Endothelial cell of umbilical vein (primary cell): ENCODE measurements at regions not wholly inside any gene's neighbourhood (a gene's known extent, or its start where the extent isn't known, plus 50 kb on each side); places are given as distances from the start of the nearest gene placed in this dataset.

Source experiments
- BruUV-seq: library from RNA; stranded (reverse); fragments of 400-500 nt; replicated peaks from 2 replicates; lab custom pipeline; 2021; lab: Mats Ljungman, UMichigan
- CTCF ChIA-PET: fragments of 300-600, 350-600 bp; sonication (Branson Sonifier 250); formaldehyde crosslinking; loops from one replicate; lab custom pipeline; 2021; ENCODE audit warnings: antibody characterized with exemption, inconsistent platforms; lab: Charles Lee
- POLR2A ChIA-PET: fragments of 300-600, 350-600 bp; sonication (Branson Sonifier 250); formaldehyde crosslinking; loops from one replicate; lab custom pipeline; 2021; ENCODE audit warnings: antibody characterized with exemption, inconsistent platforms; lab: Charles Lee
- DNase-seq: peaks from one replicate; pipeline ENCODE4 v3.0.0-alpha.2; 2011; ENCODE audit warnings: low read depth, low spot score
- FAIRE-seq: peaks from 2 replicates; lab custom pipeline; 2011; peaks lifted over from hg19 to GRCh38; lab: Jason Lieb, UNC
- H2AFZ ChIP-seq: 2 replicates; pipeline ENCODE4 v1.6.0; 2012; ENCODE audit warnings: low read depth, low read length, control low read depth, inconsistent platforms
- H3K27ac ChIP-seq: 2 replicates; pipeline ENCODE4 v1.5.1; 2011; ENCODE audit warnings: low read depth, mild to moderate bottlenecking, control low read depth, low read length, moderate library complexity; ENCODE audit not compliant: insufficient read depth
- H3K27me3 ChIP-seq, 2 experiments: 2 replicates each; pipeline versions ENCODE4 v1.6.0 to v1.6.1; 2011; ENCODE audit warnings: low read length in 2 of 2, mixed read lengths in 1 of 2; ENCODE audit not compliant: control insufficient read depth in 2 of 2, insufficient read depth in 2 of 2
- H3K36me3 ChIP-seq, 2 experiments: 2 replicates in 1 of 2; 3 replicates in 1 of 2; pipeline ENCODE4 v1.5.1; 2011; ENCODE audit warnings: low read length in 2 of 2, mild to moderate bottlenecking in 1 of 2, moderate library complexity in 1 of 2; ENCODE audit not compliant: control insufficient read depth in 2 of 2, insufficient read depth in 2 of 2; ENCODE audit errors: extremely low read depth in 1 of 2
- H3K4me1 ChIP-seq: 3 replicates; pipeline ENCODE4 v1.5.1; 2011; ENCODE audit warnings: mild to moderate bottlenecking, low read length; ENCODE audit not compliant: control insufficient read depth, insufficient read depth; ENCODE audit errors: extremely low read depth
- H3K4me2 ChIP-seq: 2 replicates; pipeline ENCODE4 v1.6.1; 2011; ENCODE audit warnings: low read length, control low read depth, mixed read lengths; ENCODE audit not compliant: insufficient read depth
- H3K4me3 ChIP-seq, 3 experiments: fragments of 200-600 bp in 1 of 3; sonication (generic), shearing (Covaris generic) in 1 of 3; replicated peaks in 1 of 3; 2 replicates each; pipeline ENCODE4 v1.5.1; 2011 to 2016; ENCODE audit warnings: control low read depth in 3 of 3, low read length in 3 of 3, mild to moderate bottlenecking in 2 of 3, inconsistent platforms in 1 of 3, low read depth in 1 of 3, moderate library complexity in 1 of 3; ENCODE audit not compliant: insufficient read depth in 1 of 3
- H3K79me2 ChIP-seq: 2 replicates; pipeline ENCODE4 v1.6.0; 2012; ENCODE audit warnings: low read length, inconsistent platforms; ENCODE audit not compliant: control insufficient read depth, insufficient read depth
- H3K9ac ChIP-seq: replicated peaks from 2 replicates; pipeline ENCODE3; 2011; ENCODE audit warnings: low read length, control low read depth; ENCODE audit not compliant: insufficient read depth; ENCODE audit errors: extremely low read depth
- H3K9me1 ChIP-seq: replicated peaks from 3 replicates; pipeline ENCODE4 v1.6.0; 2011; ENCODE audit warnings: mild to moderate bottlenecking, low read length; ENCODE audit not compliant: control insufficient read depth, insufficient read depth; ENCODE audit errors: extremely low read depth
- H3K9me3 ChIP-seq: replicated peaks from 2 replicates; pipeline ENCODE4 v1.5.1; 2012; ENCODE audit warnings: low read length, inconsistent platforms; ENCODE audit not compliant: control insufficient read depth, insufficient read depth
- H4K20me1 ChIP-seq: replicated peaks from 2 replicates; pipeline ENCODE3; 2011; ENCODE audit warnings: mild to moderate bottlenecking, low read length; ENCODE audit not compliant: control insufficient read depth, insufficient read depth; ENCODE audit errors: extremely low read depth
- CTCF ChIP-seq, 2 donors: IDR thresholded peaks; 1 replicate in 1 of 2; 2 replicates in 1 of 2; pipeline ENCODE4 v1.5.1; 2011; ENCODE audit warnings: low read length in 2 of 2, mild to moderate bottlenecking in 2 of 2, moderate library complexity in 2 of 2, control low read depth in 1 of 2, inconsistent platforms in 1 of 2, low read depth in 1 of 2; ENCODE audit not compliant: insufficient read depth in 1 of 2; ENCODE audit errors: extremely low read depth in 1 of 2
- EZH2 ChIP-seq: IDR thresholded peaks from 2 replicates; pipeline ENCODE4 v1.6.1; 2012; ENCODE audit warnings: borderline replicate concordance, low read depth, mild to moderate bottlenecking, moderate library complexity, low read length, inconsistent platforms; ENCODE audit not compliant: severe bottlenecking
- FOS ChIP-seq: IDR thresholded peaks from 2 replicates; pipeline ENCODE4 v1.6.1; 2011; ENCODE audit warnings: mild to moderate bottlenecking, low read length, moderate library complexity, borderline replicate concordance; ENCODE audit not compliant: insufficient read depth
- GATA2 ChIP-seq: IDR thresholded peaks from 2 replicates; pipeline ENCODE4 v1.7.0; 2011; ENCODE audit warnings: low read depth, mild to moderate bottlenecking, moderate library complexity, mixed read lengths, low read length; ENCODE audit not compliant: insufficient read length, insufficient read depth
- JUN ChIP-seq: IDR thresholded peaks from 2 replicates; pipeline ENCODE4 v1.6.1; 2011; ENCODE audit warnings: borderline replicate concordance, low read depth; ENCODE audit not compliant: insufficient read length, insufficient read depth
- MAX ChIP-seq: IDR thresholded peaks from 2 replicates; pipeline ENCODE4 v1.6.1; 2011; ENCODE audit not compliant: insufficient read depth, insufficient read length
- MYC ChIP-seq: IDR thresholded peaks from one replicate; pipeline ENCODE4 v1.6.1; 2011; ENCODE audit warnings: mild to moderate bottlenecking, low read depth, low read length
- POLR2A ChIP-seq: IDR thresholded peaks from 2 replicates; pipeline ENCODE4 v1.6.1; 2012; ENCODE audit warnings: low read depth, mild to moderate bottlenecking, control low read depth, low read length
- POLR2AphosphoS5 ChIP-seq: IDR thresholded peaks from 2 replicates; pipeline ENCODE4 v1.6.1; 2012; ENCODE audit warnings: low read depth, mild to moderate bottlenecking, control low read depth, low read length, moderate library complexity; ENCODE audit not compliant: insufficient read depth
- dilution Hi-C: fragments of 300-500 bp; cut with MboI; formaldehyde crosslinking; loops from one replicate; pipeline ENCODE4 v1.15.0; 2019; ENCODE audit warnings: low sequenced_read_pairs; ENCODE audit not compliant: extremely low pct_ligation_motif_present
- intact Hi-C: fragments of 100-400 bp; cut with micrococcal nuclease; formaldehyde crosslinking; loops from one replicate; pipeline ENCODE4 v1.10.0; 2022

GRCh38 chr2:105636109-105636740, 108.5 kb upstream of the NCK2 start:
- Histone ChIP-seq H3K27ac (no peak overlapping the region), H3K9me1 (no peaks in the 10 kb centered on the region), H4K20me1 (no peaks in the 10 kb centered on the region), H3K4me2 (no peak overlapping the region), H3K36me3 (no peaks in the 10 kb centered on the region), H3K9ac (no peak overlapping the region), H3K79me2 (no peaks in the 10 kb centered on the region), H3K4me1 (no peaks in the 10 kb centered on the region), H3K27me3 (no peaks in the 10 kb centered on the region), H3K4me3 (no peak overlapping the region), H3K9me3 (no peaks in the 10 kb centered on the region), H2AFZ (no peak overlapping the region)
- BruUV-seq: no TSS peak
- intact Hi-C loops: no loop called here
- ChIA-PET POLR2A (no interaction called here), CTCF (no interaction called here)
- no peak for TF ChIP-seq GATA2
- TF ChIP-seq JUN: no peak
- TF ChIP-seq MAX: no peak
- TF ChIP-seq FOS: no peak
- TF ChIP-seq EZH2: no peak
- no peak for TF ChIP-seq CTCF (IDR thresholded peaks at IDR 0.05; ENCODE audit: extremely low read depth in 1 of 2, insufficient read depth in 1 of 2, low read depth in 1 of 2, low read length in 2 of 2)
- no peak for TF ChIP-seq POLR2A
- no peak for TF ChIP-seq POLR2AphosphoS5
- TF ChIP-seq MYC: no peak
- DNase-seq (no peak), FAIRE-seq (no peak)
- dilution Hi-C loops: no loop called here
